Skeletal muscle tissue (tissue), 3 donors: ENCODE measurements at regions not wholly inside any gene's neighbourhood (a gene's known extent, or its start where the extent isn't known, plus 50 kb on each side); places are given as distances from the start of the nearest gene placed in this dataset.

Source experiments
- H3K27ac ChIP-seq: one replicate; pipeline ENCODE4 v1.7.0; 2013; ENCODE audit warnings: mild to moderate bottlenecking, low read depth, low read length, inconsistent platforms
- H3K27me3 ChIP-seq, 3 donors: one replicate each; pipeline ENCODE4 v1.7.0; 2013; ENCODE audit warnings: low read length in 3 of 3; ENCODE audit not compliant: control insufficient read depth in 3 of 3, insufficient read depth in 3 of 3
- H3K36me3 ChIP-seq, 3 donors: one replicate each; pipeline ENCODE4 v1.7.0; 2013; ENCODE audit warnings: low read length in 3 of 3; ENCODE audit not compliant: control insufficient read depth in 3 of 3, insufficient read depth in 3 of 3
- H3K4me1 ChIP-seq, 3 donors: one replicate each; pipeline ENCODE4 v1.7.0; 2013; ENCODE audit warnings: low read length in 3 of 3, mild to moderate bottlenecking in 3 of 3; ENCODE audit not compliant: control insufficient read depth in 3 of 3, insufficient read depth in 3 of 3
- H3K4me3 ChIP-seq, 3 donors: one replicate each; pipeline ENCODE4 v1.7.0; 2013; ENCODE audit warnings: low read length in 3 of 3
- H3K9ac ChIP-seq, 3 donors: one replicate each; pipeline ENCODE4 v1.7.0; 2013; ENCODE audit warnings: low read length in 3 of 3, mild to moderate bottlenecking in 3 of 3, moderate library complexity in 2 of 3, low read depth in 1 of 3
- H3K9me3 ChIP-seq, 3 donors: one replicate each; pipeline ENCODE4 v1.7.0; 2013; ENCODE audit warnings: low read length in 3 of 3; ENCODE audit not compliant: control insufficient read depth in 3 of 3
- donor health status: Osteomylitis.

DNA sequence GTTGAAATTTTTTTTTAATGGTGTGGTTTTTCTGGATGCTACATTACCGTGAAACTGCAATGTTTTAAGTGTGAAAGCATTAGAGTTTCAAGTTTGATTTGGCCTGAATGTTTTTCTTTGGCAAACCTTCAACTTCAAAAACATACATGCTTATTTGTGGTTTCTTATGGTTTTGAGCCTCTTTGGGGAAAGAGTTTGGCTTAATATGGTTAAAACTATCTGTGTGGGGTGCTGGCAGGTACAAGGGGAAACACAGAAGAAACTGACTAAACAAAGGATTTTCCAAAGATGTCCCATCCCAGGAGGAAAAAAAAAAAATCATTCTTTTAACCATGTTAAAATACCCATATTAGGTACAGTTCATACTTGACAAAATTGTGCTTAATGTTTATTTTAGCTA lies 121.1 kb downstream of the HGF start:
- Histone ChIP-seq H3K4me1 (no peaks in the 10 kb centered on the region), H3K27ac (no peak overlapping the region), H3K4me3 (no peak overlapping the region), H3K36me3 (no peaks in the 10 kb centered on the region), H3K9ac (no peak overlapping the region), H3K9me3 (peaks cover 0 to 6% (median 3%) of the 10 kb centered on the region in 3 donors), H3K27me3 (no peaks in the 10 kb centered on the region)

DNA sequence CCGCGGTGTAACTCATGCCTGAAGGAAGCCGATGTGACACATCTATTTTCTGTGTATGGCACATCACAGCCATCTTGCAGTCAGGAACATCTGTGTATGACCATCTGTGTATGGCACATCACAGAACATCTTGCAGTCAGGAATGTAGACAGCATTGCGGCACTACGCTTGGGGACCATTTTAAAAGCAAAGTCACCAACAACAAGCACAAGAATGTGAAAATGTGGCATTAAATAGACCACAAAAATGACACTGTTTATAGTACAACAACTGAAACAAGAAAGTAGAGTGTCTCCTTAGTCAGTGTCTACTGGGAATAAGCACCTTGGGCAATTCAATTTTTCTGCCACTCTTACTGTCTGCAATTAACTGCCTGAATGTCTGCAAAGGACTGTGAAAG lies 124.4 kb downstream of the HGF start:
- Histone ChIP-seq H3K27ac (no peak overlapping the region), H3K9ac (no peak overlapping the region), H3K9me3 (no peaks in the 10 kb centered on the region), H3K27me3 (no peaks in the 10 kb centered on the region), H3K36me3 (no peaks in the 10 kb centered on the region), H3K4me1 (no peaks in the 10 kb centered on the region), H3K4me3 (no peak overlapping the region)

DNA sequence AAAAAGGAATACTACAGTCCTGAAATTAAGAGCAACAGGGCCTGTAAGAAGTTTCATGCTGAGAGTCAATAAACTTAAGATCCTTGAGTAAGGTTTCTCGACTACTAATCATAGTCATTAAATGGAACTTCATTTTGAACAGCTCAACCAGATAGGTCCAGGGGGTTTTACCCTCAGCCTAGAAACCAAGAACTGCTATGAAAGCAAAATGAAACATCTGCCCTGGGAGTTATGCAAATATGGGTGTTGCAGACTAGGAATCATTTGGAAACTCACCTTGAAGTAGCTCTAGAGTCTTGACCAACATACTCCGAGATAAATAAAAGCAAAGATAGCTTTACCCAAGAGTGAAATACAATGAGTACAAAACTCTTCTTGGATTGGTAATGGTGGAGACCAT lies 128.0 kb downstream of the HGF start:
- no peaks in the 10 kb centered on the region for H3K27me3 ChIP-seq
- H3K9ac ChIP-seq: no peak overlapping the region
- no peaks in the 10 kb centered on the region for H3K36me3 ChIP-seq
- H3K4me3 ChIP-seq: no peak overlapping the region
- H3K27ac ChIP-seq: no peak overlapping the region
- no peaks in the 10 kb centered on the region for H3K9me3 ChIP-seq
- no peaks in the 10 kb centered on the region for H3K4me1 ChIP-seq

- Histone ChIP-seq H3K9me3 (no peaks in the 10 kb centered on the region), H3K9ac (no peak overlapping the region), H3K27ac (no peak overlapping the region), H3K27me3 (no peaks in the 10 kb centered on the region), H3K4me3 (no peak overlapping the region), H3K36me3 (no peaks in the 10 kb centered on the region), H3K4me1 (no peaks in the 10 kb centered on the region)
These were observed 131.6 kb downstream of the HGF start for GRCh38 chr7:81638198-81638597.

DNA sequence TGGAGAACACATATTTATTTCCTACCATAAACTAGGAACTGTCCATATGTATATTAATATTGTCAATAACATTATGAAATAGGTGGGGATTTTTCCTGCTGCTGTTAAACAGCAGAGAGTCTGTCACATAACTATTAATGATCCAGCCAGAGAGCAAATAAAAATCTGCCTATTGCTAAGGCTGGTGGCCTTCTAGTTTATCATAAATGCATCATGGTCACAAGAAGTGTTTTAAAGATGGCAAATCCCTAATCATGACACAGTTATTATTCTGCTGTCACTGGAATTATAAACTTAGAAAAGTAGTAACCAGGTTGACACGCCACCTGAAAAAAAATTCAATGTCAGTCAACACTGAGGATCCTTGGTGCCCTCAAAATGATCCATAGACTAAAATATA lies 132.3 kb downstream of the HGF start:
- no peaks in the 10 kb centered on the region for H3K27me3 ChIP-seq
- H3K27ac ChIP-seq: no peak overlapping the region
- H3K9ac ChIP-seq: no peak overlapping the region

DNA sequence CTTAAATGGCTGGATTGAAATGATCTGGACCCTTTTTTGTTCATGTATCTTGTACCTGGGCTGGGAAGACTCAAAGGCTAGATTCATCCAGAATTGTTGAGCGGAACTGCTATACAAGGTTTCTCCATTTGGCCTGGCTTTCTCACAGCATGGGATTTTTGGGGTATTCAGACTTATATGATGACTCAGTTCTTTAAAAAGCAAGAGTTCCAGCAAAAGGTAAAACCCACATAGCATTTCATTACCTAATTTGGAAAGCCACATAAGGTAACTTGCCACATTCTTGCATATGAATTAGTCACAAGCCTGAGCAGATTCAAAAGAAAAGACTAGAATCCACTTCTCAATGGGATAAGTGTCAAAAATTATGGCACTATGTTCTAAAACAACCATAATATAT lies 137.4 kb downstream of the HGF start:
- Histone ChIP-seq H3K9ac (no peak overlapping the region), H3K9me3 (no peaks in the 10 kb centered on the region), H3K4me3 (no peak overlapping the region), H3K27me3 (no peaks in the 10 kb centered on the region), H3K27ac (no peak overlapping the region), H3K36me3 (no peaks in the 10 kb centered on the region), H3K4me1 (no peaks in the 10 kb centered on the region)

More for the DNA sequence above, 132.3 kb downstream of the HGF start:
- Histone ChIP-seq H3K4me1 (no peaks in the 10 kb centered on the region), H3K4me3 (no peak overlapping the region), H3K9me3 (no peaks in the 10 kb centered on the region), H3K36me3 (no peaks in the 10 kb centered on the region)

GRCh38 chr7:81630600-81630999 lies 139.2 kb downstream of the HGF start:
- no peak overlapping the region for H3K9ac ChIP-seq
- no peaks in the 10 kb centered on the region for H3K36me3 ChIP-seq
- H3K4me1 ChIP-seq: no peaks in the 10 kb centered on the region
- no peak overlapping the region for H3K27ac ChIP-seq
- no peak overlapping the region for H3K4me3 ChIP-seq
- H3K9me3 ChIP-seq: no peaks in the 10 kb centered on the region
- no peaks in the 10 kb centered on the region for H3K27me3 ChIP-seq

GRCh38 chr7:81629702-81630101 lies 140.1 kb downstream of the HGF start:
- H3K36me3 ChIP-seq: no peaks in the 10 kb centered on the region
- H3K4me3 ChIP-seq: no peak overlapping the region
- no peak overlapping the region for H3K27ac ChIP-seq
- H3K9ac ChIP-seq: no peak overlapping the region
- no peaks in the 10 kb centered on the region for H3K4me1 ChIP-seq
- H3K27me3 ChIP-seq: no peaks in the 10 kb centered on the region
- no peaks in the 10 kb centered on the region for H3K9me3 ChIP-seq

DNA sequence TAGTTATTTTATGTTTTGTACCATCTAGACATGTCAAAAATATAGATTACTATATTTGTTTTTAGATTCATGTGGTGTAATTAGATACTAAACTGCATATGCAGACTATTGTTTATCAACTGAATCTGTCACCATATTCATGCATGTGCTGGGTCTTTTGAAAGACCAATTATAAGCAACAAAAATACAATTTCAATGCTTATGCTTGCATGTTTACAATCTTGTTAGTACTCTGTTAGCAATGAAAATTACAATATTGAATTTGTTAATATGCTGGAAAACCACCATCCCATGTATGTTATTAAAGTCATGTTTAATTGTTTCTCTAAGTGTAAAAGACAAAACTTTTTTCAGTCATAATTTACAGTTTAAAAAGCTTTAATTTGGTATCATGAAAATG lies 140.9 kb downstream of the HGF start:
- Histone ChIP-seq H3K4me3 (no peak overlapping the region), H3K4me1 (no peaks in the 10 kb centered on the region), H3K27ac (no peak overlapping the region), H3K9ac (no peak overlapping the region), H3K9me3 (no peaks in the 10 kb centered on the region), H3K27me3 (no peaks in the 10 kb centered on the region), H3K36me3 (no peaks in the 10 kb centered on the region)

GRCh38 chr7:81627536-81628287 lies 142.1 kb downstream of the HGF start:
- Histone ChIP-seq H3K4me3 (no peak overlapping the region), H3K27me3 (no peaks in the 10 kb centered on the region), H3K36me3 (no peaks in the 10 kb centered on the region), H3K27ac (no peak overlapping the region), H3K4me1 (no peaks in the 10 kb centered on the region), H3K9ac (no peak overlapping the region), H3K9me3 (no peaks in the 10 kb centered on the region)
